ENCODE measurements at regions not wholly inside any gene's neighbourhood (a gene's known extent, or its start where the extent isn't known, plus 50 kb on each side); places are given as distances from the start of the nearest gene placed in this dataset.

DNA sequence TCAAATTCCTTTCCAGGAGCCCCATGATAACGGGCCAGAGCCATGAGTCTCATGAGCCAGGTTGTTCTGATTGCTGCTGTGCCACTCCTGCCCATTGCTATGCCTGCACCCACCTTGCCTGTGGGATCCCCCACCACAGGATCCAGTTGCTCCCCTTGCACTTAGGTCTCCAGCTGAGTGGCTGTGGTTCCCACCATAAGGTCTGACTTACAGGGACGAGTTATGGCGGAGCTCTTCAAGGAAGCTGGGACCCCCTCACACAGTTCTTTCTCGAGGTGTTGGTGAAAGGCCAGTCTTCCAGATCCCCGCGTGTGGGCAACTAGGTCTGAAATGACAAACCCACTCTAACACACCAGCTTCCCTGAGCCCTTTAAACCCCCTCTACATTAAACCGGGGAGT, 111.9 kb upstream of the C14orf180 start:
- WGBS, 10 experiments = 0 to 100% (median 71%) methylated on average over 1 to 5 of the region's 7 CpGs; no CpG with 5 or more reads in 3 of the 10 experiments
- in situ Hi-C loops (cut with MboI; ENCODE audit: low pct_unique_long_range_greater_than_20kb in 2 of 9, low sequenced_read_pairs in 9 of 9, unreplicated experiment in 9 of 9) = loop anchor here in 1 of 9 experiments (10.0 kb wide), 1 partner anchor 67 kb away; no protein-coding TSS in a partner anchor
- H3K4me1 ChIP-seq (replicated peaks in 1 of 2) = peaks cover 9 to 15% of the 10 kb centered on the region in 2 donors
- no peak for ATAC-seq (replicated peaks in 6 of 8)
- no peak overlapping the region for H3K27ac ChIP-seq
- H3K4me3 ChIP-seq = no peak overlapping the region

GRCh38 chr14:104469591-104469990, 110.0 kb upstream of the C14orf180 start:
- peaks cover 4 to 24% of the 10 kb centered on the region in 2 donors for H3K4me1 ChIP-seq (replicated peaks in 1 of 2)
- H3K27ac ChIP-seq = no peak overlapping the region
- 0 to 100% (median 82%) methylated on average over 1 to 4 of the region's 6 CpGs; no CpG with 5 or more reads in 3 of the 10 experiments for WGBS, 10 experiments
- no peak overlapping the region for H3K4me3 ChIP-seq
- no peak for ATAC-seq (replicated peaks in 6 of 8)
- in situ Hi-C loops (cut with MboI; ENCODE audit: low pct_unique_long_range_greater_than_20kb in 2 of 9, low sequenced_read_pairs in 9 of 9, unreplicated experiment in 9 of 9) = loop anchor here in 1 of 9 experiments (10.0 kb wide), 1 partner anchor 65 kb away; no protein-coding TSS in a partner anchor

- Histone ChIP-seq H3K4me3 (no peak overlapping the region), H3K4me1 (replicated peaks in 1 of 2) (peaks cover 4 to 33% of the 10 kb centered on the region in 2 donors), H3K27ac (no peak overlapping the region)
- 43 to 100% (median 83%) methylated on average over 3 to 12 of the region's 15 CpGs for WGBS, 10 experiments
- ATAC-seq (replicated peaks in 6 of 8) = no peak
- in situ Hi-C loops (cut with MboI; ENCODE audit: low pct_unique_long_range_greater_than_20kb in 2 of 9, low sequenced_read_pairs in 9 of 9, unreplicated experiment in 9 of 9) = no loop called here
Measured at GRCh38 chr14:104470588-104470987, 109.0 kb upstream of the C14orf180 start.

DNA sequence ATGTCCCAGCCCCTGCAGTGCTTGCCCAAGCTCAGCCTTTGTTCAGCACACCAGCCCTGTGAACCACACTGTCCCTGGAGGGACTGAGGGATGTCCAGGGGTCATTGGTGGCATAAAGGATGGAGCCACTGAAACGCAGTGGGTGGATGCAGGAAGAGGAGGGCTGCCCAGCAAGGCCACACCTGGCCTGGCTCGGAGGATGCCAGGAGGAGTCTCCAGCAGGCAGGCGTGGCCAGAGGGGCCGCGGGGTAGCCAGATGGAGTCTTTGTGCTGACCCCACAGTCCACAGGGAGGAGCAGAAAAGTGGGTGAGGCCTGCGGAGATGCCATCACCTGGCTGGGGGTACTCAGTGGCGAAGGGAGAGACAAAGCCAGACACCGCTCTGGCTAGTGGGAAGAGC, 108.5 kb upstream of the C14orf180 start:
- ATAC-seq (replicated peaks in 6 of 8) = no peak
- Histone ChIP-seq H3K4me1 (replicated peaks in 1 of 2) (peaks cover 4 to 37% of the 10 kb centered on the region in 2 donors), H3K4me3 (no peak overlapping the region), H3K27ac (no peak overlapping the region)
- in situ Hi-C loops (cut with MboI; ENCODE audit: low pct_unique_long_range_greater_than_20kb in 2 of 9, low sequenced_read_pairs in 9 of 9, unreplicated experiment in 9 of 9) = no loop called here
- WGBS, 10 experiments = 20 to 100% (median 100%) methylated on average over 1 to 2 of the region's 8 CpGs; no CpG with 5 or more reads in 5 of the 10 experiments

DNA sequence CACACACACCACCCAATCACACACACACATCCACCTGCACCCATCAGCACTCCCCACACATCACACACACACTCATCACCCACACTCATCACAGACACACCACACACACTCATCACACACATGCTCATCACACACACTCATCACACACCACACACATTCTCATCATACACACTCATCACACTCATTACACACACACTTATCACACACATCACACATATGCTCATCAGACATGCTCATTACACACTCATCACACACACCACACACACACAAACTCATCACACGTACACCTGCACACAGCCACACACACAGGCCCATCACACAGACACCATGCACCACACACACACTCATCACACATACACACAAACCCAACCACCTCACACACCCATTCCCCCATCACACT, 107.5 kb upstream of the C14orf180 start:
- peaks cover 4 to 42% of the 10 kb centered on the region in 2 donors for H3K4me1 ChIP-seq (replicated peaks in 1 of 2)
- 60 to 100% (median 80%) methylated on average over 1 of the region's 1 CpG; no CpG with 5 or more reads in 7 of the 10 experiments for WGBS, 10 experiments
- in situ Hi-C loops (cut with MboI; ENCODE audit: low pct_unique_long_range_greater_than_20kb in 2 of 9, low sequenced_read_pairs in 9 of 9, unreplicated experiment in 9 of 9) = no loop called here
- no peak overlapping the region for H3K27ac ChIP-seq
- ATAC-seq (replicated peaks in 6 of 8) = no peak
- H3K4me3 ChIP-seq = no peak overlapping the region

DNA sequence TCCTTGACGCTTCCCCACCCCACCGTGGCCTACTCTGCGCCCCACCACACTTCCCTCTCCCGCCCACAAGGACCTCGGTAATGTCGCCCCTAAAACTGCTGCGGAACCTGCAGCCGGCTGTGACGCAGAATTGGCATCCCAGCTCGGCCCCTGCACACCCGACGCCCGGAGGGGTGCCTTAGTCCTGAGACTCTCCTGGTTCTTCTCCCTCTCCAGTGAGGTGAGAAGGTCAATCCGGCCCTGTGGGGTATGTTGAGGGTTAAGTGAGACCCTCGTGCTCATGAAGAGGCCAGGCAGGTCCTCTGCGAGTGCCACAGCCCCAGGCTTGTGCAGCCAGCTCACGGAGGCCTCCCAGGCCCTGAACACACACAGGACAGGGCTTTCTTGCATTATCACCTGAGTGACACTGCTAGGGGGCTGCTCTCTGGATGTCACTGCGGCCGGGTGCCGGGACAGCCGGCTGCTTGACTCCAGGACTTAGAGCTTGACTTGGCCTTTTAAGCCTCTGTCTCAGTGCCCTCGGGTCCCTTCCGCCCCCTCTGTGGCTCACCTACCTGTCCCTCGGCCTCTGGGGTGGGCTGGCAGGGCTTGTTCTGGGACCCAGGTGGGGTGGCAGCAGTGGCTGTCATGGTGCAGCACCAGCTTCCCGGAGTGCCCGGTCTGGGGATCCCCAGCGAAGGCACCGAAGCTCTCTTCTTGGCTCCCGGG, 106.9 kb upstream of the C14orf180 start:
- no peak overlapping the region for H3K4me3 ChIP-seq
- no peak overlapping the region for H3K27ac ChIP-seq
- in situ Hi-C loops (cut with MboI; ENCODE audit: low pct_unique_long_range_greater_than_20kb in 2 of 9, low sequenced_read_pairs in 9 of 9, unreplicated experiment in 9 of 9) = no loop called here
- ATAC-seq (replicated peaks in 6 of 8) = no peak
- H3K4me1 ChIP-seq (replicated peaks in 1 of 2) = peaks cover 9 to 48% of the 10 kb centered on the region in 2 donors
- whole genome bisulfite sequencing, 10 experiments = 59 to 95% methylated on average over 4 to 8 of the region's 29 CpGs; no CpG with 5 or more reads in 8 of the 10 experiments

- Histone ChIP-seq H3K4me1 (replicated peaks in 1 of 2) (peaks cover 13 to 53% of the 10 kb centered on the region in 2 donors), H3K27ac (no peak overlapping the region), H3K4me3 (no peak overlapping the region)
- peak in 1 of 8 experiments; percentile 26 for ATAC-seq (replicated peaks in 6 of 8)
- 60% methylated on average over 2 of the region's 4 CpGs; no CpG with 5 or more reads in 9 of the 10 experiments for WGBS, 10 experiments
- in situ Hi-C loops (cut with MboI; ENCODE audit: low pct_unique_long_range_greater_than_20kb in 2 of 9, low sequenced_read_pairs in 9 of 9, unreplicated experiment in 9 of 9) = no loop called here
Measured at GRCh38 chr14:104473244-104473565, 106.4 kb upstream of the C14orf180 start.

GRCh38 chr14:104473649-104474494, 105.7 kb upstream of the C14orf180 start:
- peak in 3 of 8 experiments; percentile 8 to 16 (median 15) for ATAC-seq (replicated peaks in 6 of 8)
- WGBS, 10 experiments = 41 to 100% (median 82%) methylated on average over 1 to 19 of the region's 45 CpGs; no CpG with 5 or more reads in 1 of the 10 experiments
- in situ Hi-C loops (cut with MboI; ENCODE audit: low pct_unique_long_range_greater_than_20kb in 2 of 9, low sequenced_read_pairs in 9 of 9, unreplicated experiment in 9 of 9) = no loop called here
- peaks cover 15 to 60% of the 10 kb centered on the region in 2 donors for H3K4me1 ChIP-seq (replicated peaks in 1 of 2)
- H3K27ac ChIP-seq = peak overlapping the region in 1 of 2 donors; percentile 34
- no peak overlapping the region for H3K4me3 ChIP-seq

GRCh38 chr14:104474495-104475213, 104.9 kb upstream of the C14orf180 start:
- no peak overlapping the region for H3K4me3 ChIP-seq
- in situ Hi-C loops (cut with MboI; ENCODE audit: low pct_unique_long_range_greater_than_20kb in 2 of 9, low sequenced_read_pairs in 9 of 9, unreplicated experiment in 9 of 9) = no loop called here
- peak overlapping the region in 1 of 2 donors; percentile 34 for H3K27ac ChIP-seq
- WGBS, 10 experiments = 25 to 97% (median 79%) methylated on average over 1 to 17 of the region's 18 CpGs
- ATAC-seq (replicated peaks in 6 of 8) = peak in 3 of 8 experiments; percentile 11 to 56 (median 34)
- peaks cover 19 to 68% of the 10 kb centered on the region in 2 donors for H3K4me1 ChIP-seq (replicated peaks in 1 of 2)

GRCh38 chr14:104475256-104475655, 104.3 kb upstream of the C14orf180 start:
- Histone ChIP-seq H3K4me3 (no peak overlapping the region), H3K27ac (no peak overlapping the region), H3K4me1 (replicated peaks in 1 of 2) (peaks cover 19 to 68% of the 10 kb centered on the region in 2 donors)
- WGBS, 10 experiments = 0 to 100% (median 69%) methylated on average over 1 to 4 of the region's 12 CpGs; no CpG with 5 or more reads in 2 of the 10 experiments
- in situ Hi-C loops (cut with MboI; ENCODE audit: low pct_unique_long_range_greater_than_20kb in 2 of 9, low sequenced_read_pairs in 9 of 9, unreplicated experiment in 9 of 9) = no loop called here
- no peak for ATAC-seq (replicated peaks in 6 of 8)

DNA sequence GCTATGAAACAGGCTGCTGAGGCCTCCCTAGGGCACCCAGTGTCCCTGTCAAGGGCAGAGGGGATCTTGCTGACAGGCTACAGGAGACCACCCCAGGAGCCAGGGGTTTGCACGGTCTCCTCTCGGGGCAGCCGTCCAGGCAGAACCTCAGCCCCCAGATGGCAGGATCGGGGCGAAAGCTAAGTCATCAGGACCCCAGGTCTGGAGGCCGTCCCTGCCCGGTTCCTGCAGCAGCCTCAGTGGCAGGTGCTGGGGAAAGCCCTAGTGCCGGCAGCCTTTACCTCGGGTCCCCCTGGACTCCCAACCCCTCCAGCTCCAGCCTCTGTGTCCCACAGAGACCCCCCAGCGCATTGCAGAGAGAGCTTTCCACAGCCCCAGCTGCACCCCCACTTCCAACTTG, 103.8 kb upstream of the C14orf180 start:
- H3K27ac ChIP-seq = no peak overlapping the region
- no CpG with 5 or more reads among the region's 10 CpGs for WGBS, 10 experiments
- in situ Hi-C loops (cut with MboI; ENCODE audit: low pct_unique_long_range_greater_than_20kb in 2 of 9, low sequenced_read_pairs in 9 of 9, unreplicated experiment in 9 of 9) = no loop called here
- H3K4me1 ChIP-seq (replicated peaks in 1 of 2) = peaks cover 19 to 68% of the 10 kb centered on the region in 2 donors
- H3K4me3 ChIP-seq = no peak overlapping the region
- ATAC-seq (replicated peaks in 6 of 8) = no peak

DNA sequence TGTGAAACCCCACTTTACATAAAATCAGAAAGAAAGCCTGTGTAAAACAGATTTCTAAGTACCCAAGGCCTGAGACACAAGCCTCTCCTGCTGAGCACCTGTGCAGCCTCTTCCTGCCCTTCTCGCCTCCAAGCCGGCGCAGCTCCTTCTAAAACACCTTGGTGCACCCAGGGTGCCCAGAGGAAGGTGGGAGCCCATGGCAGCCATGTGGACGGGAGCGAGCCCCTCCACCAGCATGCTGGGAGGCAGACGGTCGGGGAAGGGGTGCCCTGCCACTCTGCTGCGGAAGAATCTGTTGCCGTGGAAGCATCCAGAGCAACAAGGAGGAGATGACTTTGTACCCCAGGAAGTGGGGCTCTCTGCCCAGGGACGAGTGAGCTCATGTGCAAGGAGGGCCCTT, 103.1 kb upstream of the C14orf180 start:
- in situ Hi-C loops (cut with MboI; ENCODE audit: low pct_unique_long_range_greater_than_20kb in 2 of 9, low sequenced_read_pairs in 9 of 9, unreplicated experiment in 9 of 9) = no loop called here
- peaks cover 19 to 68% of the 10 kb centered on the region in 2 donors for H3K4me1 ChIP-seq (replicated peaks in 1 of 2)
- ATAC-seq (replicated peaks in 6 of 8) = no peak
- H3K4me3 ChIP-seq = no peak overlapping the region
- no peak overlapping the region for H3K27ac ChIP-seq
- 60 to 100% methylated on average over 1 to 4 of the region's 10 CpGs; no CpG with 5 or more reads in 8 of the 10 experiments for WGBS, 10 experiments

Measured in motor neuron (in vitro differentiated cells).